Motor neuron (in vitro differentiated cells): ENCODE measurements at regions not wholly inside any gene's neighbourhood (a gene's known extent, or its start where the extent isn't known, plus 50 kb on each side); places are given as distances from the start of the nearest gene placed in this dataset.

Experiments used
- ATAC-seq, 8 experiments: fragments of 200-7000 bp; cut with Tn5 transposase; replicated peaks in 6 of 8; 2 replicates each; pipeline ENCODE4 v1.8.0; 2021; ENCODE audit warnings: mild to moderate bottlenecking in 8 of 8, moderate library complexity in 8 of 8
- H3K27ac ChIP-seq, 2 donors: fragments of 250-450 bp; sonication (Bioruptor Pico); 2 replicates each; pipeline ENCODE4 v1.9.0; 2021; ENCODE audit warnings: antibody characterized with exemption in 2 of 2, mild to moderate bottlenecking in 2 of 2, moderate library complexity in 1 of 2
- H3K4me1 ChIP-seq, 2 donors: fragments of 250-450 bp; sonication (Bioruptor Pico); replicated peaks in 1 of 2; 2 replicates each; pipeline ENCODE4 v1.6.1; 2021; ENCODE audit warnings: antibody characterized with exemption in 2 of 2, mild to moderate bottlenecking in 2 of 2, moderate library complexity in 1 of 2
- H3K4me3 ChIP-seq, 5 donors: fragments of 250-450 bp; sonication (Bioruptor Pico); 2 replicates each; pipeline ENCODE4 v1.9.0; 2021; ENCODE audit warnings: antibody characterized with exemption in 5 of 5, mild to moderate bottlenecking in 5 of 5, moderate library complexity in 4 of 5
- WGBS, 10 experiments: fragments of 450-650 bp; shearing (Covaris generic); methylation state at CpG; one replicate each; pipeline ENCODE4 v1.0.0; 2022; 5-methylcytosine and 5-hydroxymethylcytosine counted together
- in situ Hi-C, 9 experiments: fragments of 400-800 bp; cut with MboI; loops; one replicate each; pipeline ENCODE4 v1.15.0; 2021; ENCODE audit warnings: low sequenced_read_pairs in 9 of 9, low pct_unique_long_range_greater_than_20kb in 2 of 9; ENCODE audit not compliant: unreplicated experiment in 9 of 9

DNA sequence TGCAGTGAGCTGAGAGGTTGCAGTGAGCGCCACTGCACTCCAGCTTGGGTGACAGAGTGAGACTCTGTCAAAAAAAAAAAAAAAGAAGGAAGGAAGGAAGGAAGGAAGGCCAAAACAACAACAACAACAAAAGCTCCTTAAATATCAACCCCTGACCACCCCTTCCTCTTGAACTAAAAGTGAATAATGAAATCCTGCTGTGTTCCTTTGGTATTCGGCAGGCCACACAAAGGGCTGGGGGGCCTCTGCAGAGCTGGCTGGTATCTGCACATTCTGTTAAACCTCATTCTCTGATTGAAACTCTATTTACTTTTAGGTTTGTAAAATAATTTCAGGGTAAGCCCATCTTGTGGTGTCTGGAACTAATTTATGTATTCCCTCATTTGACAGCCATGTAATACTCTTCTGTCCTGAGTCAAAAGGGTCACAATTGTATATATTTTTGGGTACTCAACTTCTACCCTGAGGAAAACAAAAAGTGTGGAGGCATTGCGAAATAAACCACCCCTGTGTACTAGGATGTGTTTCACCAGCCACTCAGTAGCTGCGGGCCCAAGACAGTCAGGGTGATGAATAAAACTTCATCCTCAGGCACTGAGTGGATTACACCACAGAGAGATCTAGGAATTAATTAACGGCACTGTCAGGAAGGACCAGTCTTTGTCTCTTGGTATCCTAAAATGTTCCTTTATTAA, 446.4 kb upstream of the PFKP start:
- Histone ChIP-seq H3K27ac (no peak overlapping the region), H3K4me3 (no peak overlapping the region), H3K4me1 (peaks cover 7 to 38% of the 10 kb centered on the region in 2 donors)
- WGBS, 10 experiments: 12 to 82% (median 50%) methylated on average over 1 to 5 of the region's 5 CpGs
- in situ Hi-C loops: no loop called here
- ATAC-seq: peak in 1 of 8 experiments; percentile 34

DNA sequence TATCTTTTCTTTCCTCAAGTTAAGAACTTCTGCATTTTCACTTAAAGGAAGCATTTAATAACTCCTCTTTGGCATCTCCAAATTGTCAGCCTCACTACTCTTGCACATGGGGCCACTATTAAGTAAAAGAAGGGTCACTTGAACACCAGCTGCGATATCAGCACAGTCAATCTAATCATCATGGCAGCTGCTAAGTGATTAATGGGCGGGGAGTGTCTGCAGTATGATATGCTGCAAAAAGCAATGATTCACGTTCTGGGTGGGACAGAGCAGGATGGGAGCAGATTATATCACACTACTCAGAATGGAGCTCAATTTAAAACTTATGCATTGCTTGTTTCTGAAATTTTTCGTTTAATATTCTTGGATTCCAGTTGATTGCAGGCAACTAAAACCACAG, 447.4 kb upstream of the PFKP start:
- 0 to 80% (median 61%) methylated on average over 2 to 4 of the region's 4 CpGs; no CpG with 5 or more reads in 2 of the 10 experiments for WGBS, 10 experiments

DNA sequence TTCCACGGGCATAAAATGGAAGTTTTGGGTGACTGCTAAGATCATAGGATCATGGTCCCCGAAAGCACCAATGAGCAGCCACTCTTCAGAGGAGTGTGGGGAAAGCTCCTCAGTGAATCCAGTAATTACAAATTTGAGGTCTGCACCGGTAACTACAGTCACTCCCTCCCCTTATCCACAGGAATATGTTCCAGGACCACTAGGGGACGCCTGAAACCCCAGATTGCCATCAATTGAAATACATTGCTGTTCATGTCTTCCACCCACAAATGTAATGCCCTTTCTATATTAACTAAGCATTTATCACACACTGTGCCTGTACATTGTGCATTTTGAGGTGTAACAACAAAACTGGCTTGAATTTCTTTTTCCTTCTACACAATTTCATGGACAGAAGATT, 447.9 kb upstream of the PFKP start:
- ATAC-seq: peak; percentile 68 to 93 (median 74)
- in situ Hi-C loops: no loop called here
- 3 to 60% (median 45%) methylated on average over 1 to 4 of the region's 4 CpGs; no CpG with 5 or more reads in 2 of the 10 experiments for WGBS, 10 experiments

More for the DNA sequence above, 447.4 kb upstream of the PFKP start:
- Histone ChIP-seq H3K4me3 (no peak overlapping the region), H3K27ac (no peak overlapping the region), H3K4me1 (peaks cover 7 to 34% of the 10 kb centered on the region in 2 donors)
- peak; percentile 68 to 98 (median 94) for ATAC-seq
- in situ Hi-C loops: no loop called here

DNA sequence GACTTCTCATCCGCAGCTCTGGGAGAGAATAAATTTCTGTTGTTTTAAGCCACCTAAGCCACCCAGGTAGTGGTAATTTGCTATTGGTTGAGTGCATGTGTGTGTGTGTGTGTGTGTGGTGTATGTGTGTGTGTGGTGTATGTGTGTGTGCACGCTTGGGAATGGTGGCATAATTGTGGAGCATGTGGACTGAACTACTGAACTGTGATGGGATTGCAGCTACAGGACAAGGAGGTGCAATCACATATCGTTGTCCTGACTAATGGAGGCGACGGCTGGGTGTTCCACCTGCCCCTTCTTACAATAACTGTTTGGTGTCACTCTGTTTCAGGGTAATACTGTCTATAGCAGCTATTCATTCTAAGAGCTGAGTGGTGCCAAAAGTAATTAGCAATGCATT, 448.7 kb upstream of the PFKP start:
- no peak for ATAC-seq
- in situ Hi-C loops: no loop called here
- H3K4me1 ChIP-seq: peaks cover 7 to 28% of the 10 kb centered on the region in 2 donors
- H3K4me3 ChIP-seq: no peak overlapping the region
- no peak overlapping the region for H3K27ac ChIP-seq
- 0 to 87% (median 75%) methylated on average over 1 to 4 of the region's 5 CpGs; no CpG with 5 or more reads in 2 of the 10 experiments for WGBS, 10 experiments

More for the DNA sequence above, 447.9 kb upstream of the PFKP start:
- H3K4me3 ChIP-seq: no peak overlapping the region
- peaks cover 7 to 29% of the 10 kb centered on the region in 2 donors for H3K4me1 ChIP-seq
- H3K27ac ChIP-seq: no peak overlapping the region

DNA sequence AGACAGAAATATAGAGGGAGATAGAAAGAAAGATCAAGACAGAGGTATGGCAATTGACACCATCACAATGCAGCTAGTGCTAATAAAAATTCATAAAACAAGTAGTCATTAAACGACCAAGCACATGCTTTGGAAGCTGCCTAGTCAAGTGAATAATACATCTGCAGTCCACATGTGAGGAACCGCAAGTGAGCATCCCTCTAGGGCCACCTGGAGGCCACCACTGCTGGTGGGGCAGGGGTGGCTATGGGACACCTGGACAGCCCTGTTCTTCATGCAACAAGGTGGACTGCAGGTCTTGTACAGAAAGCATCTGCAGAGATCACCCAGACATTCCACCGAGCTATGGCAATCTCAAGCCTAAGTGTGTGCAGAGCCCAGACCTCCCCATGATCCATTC, 451.1 kb upstream of the PFKP start:
- peak in 1 of 8 experiments; percentile 55 for ATAC-seq
- no peak overlapping the region for H3K4me3 ChIP-seq
- in situ Hi-C loops: no loop called here
- WGBS, 10 experiments: 0 to 100% (median 70%) methylated on average over 1 to 3 of the region's 3 CpGs; no CpG with 5 or more reads in 4 of the 10 experiments
- H3K4me1 ChIP-seq: peaks cover 5 to 27% of the 10 kb centered on the region in 2 donors
- H3K27ac ChIP-seq: no peak overlapping the region

DNA sequence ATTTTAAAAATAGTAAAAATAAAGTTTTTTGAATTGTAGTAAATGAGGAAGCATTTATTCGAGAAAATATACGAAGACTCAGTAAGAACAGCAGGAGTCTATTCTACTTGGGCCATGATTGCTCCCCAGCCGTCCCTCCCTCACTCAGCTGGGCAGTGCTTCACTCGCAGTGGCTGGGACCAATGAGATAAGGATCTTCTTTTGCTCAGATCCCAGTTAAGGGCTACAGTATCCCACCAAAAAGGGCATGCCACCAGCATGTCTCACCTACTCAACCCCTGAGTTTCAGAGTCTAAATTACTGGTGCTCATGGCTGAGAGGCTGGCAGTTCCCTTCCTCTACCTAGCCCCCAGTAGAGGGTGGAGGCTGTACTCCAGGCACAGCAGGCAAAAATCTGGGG, 455.7 kb upstream of the PFKP start:
- peaks cover 3 to 12% of the 10 kb centered on the region in 2 donors for H3K4me1 ChIP-seq
- H3K4me3 ChIP-seq: no peak overlapping the region
- WGBS, 10 experiments: 0 to 92% (median 57%) methylated on average over 1 to 4 of the region's 4 CpGs; no CpG with 5 or more reads in 2 of the 10 experiments
- ATAC-seq: no peak
- in situ Hi-C loops: no loop called here
- no peak overlapping the region for H3K27ac ChIP-seq

DNA sequence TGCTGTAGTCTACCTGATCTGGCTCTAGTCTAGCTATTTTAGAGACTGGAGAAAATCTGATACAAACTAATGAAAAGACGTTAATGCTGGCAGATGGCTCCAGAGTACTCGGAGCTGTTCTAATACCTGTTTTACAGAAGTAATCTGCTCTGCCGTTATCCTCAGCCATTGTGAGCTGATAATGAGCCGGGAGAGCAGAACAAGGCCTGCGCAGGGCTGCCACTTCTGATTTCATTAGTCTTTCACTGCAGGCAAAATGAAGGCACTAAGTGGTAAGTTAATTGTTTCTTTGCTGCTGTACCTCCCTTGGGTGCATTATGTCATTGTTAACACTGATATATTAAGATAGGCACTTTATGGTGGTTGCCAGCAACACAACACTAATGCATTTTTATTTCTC, 456.4 kb upstream of the PFKP start:
- no peak overlapping the region for H3K4me3 ChIP-seq
- peak in 5 of 8 experiments; percentile 89 to 99 (median 98) for ATAC-seq
- peaks cover 3 to 12% of the 10 kb centered on the region in 2 donors for H3K4me1 ChIP-seq
- in situ Hi-C loops: no loop called here
- 0 to 46% (median 39%) methylated on average over 1 to 5 of the region's 5 CpGs; no CpG with 5 or more reads in 5 of the 10 experiments for WGBS, 10 experiments
- no peak overlapping the region for H3K27ac ChIP-seq

DNA sequence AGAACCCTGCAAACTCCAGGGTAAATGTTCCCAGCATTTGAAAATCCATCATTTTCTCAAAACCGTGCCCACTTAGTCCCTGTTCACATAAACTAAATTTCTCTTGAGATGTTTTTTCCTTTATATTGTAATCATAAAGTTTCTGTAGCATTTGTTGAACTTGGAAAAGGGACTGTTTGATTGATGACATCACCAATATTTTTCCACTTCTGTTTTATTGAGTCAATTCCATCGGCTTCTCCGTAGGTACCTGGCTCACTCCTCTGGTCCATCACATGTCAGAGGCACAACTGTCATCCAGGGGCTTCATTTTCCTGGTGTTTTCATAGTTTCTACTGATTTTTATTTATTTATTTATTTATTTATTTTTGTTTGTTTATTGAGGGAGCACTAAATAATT, 462.5 kb upstream of the PFKP start:
- no peaks in the 10 kb centered on the region for H3K4me1 ChIP-seq
- in situ Hi-C loops: no loop called here
- ATAC-seq: no peak
- 20 to 100% (median 87%) methylated on average over 1 to 3 of the region's 3 CpGs; no CpG with 5 or more reads in 1 of the 10 experiments for WGBS, 10 experiments
- no peak overlapping the region for H3K4me3 ChIP-seq
- no peak overlapping the region for H3K27ac ChIP-seq

DNA sequence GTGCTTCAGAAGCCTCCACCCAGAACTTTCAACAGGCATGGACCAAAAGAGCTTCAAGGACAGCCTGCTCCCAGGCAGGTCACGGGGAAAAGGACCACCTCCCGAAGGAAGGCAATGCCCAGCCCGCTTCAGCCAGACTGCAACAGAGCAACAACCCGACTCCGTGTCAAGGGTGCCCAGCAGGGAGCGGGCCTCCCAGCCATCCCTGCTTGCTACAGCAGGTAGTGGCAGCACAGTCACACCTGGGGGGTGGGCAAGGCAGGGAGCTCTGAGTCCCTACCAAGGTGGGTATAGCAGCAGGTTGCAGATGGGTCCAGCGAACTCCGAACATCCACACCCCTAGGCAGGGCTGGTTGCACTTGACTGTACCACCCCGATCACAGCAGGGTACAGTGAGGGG, 467.8 kb upstream of the PFKP start:
- WGBS, 10 experiments: 29 to 100% methylated on average over 3 of the region's 9 CpGs; no CpG with 5 or more reads in 8 of the 10 experiments
- H3K4me1 ChIP-seq: peaks cover 0 to 7% of the 10 kb centered on the region in 2 donors
- H3K4me3 ChIP-seq: no peak overlapping the region
- in situ Hi-C loops: no loop called here
- ATAC-seq: no peak
- H3K27ac ChIP-seq: no peak overlapping the region

DNA sequence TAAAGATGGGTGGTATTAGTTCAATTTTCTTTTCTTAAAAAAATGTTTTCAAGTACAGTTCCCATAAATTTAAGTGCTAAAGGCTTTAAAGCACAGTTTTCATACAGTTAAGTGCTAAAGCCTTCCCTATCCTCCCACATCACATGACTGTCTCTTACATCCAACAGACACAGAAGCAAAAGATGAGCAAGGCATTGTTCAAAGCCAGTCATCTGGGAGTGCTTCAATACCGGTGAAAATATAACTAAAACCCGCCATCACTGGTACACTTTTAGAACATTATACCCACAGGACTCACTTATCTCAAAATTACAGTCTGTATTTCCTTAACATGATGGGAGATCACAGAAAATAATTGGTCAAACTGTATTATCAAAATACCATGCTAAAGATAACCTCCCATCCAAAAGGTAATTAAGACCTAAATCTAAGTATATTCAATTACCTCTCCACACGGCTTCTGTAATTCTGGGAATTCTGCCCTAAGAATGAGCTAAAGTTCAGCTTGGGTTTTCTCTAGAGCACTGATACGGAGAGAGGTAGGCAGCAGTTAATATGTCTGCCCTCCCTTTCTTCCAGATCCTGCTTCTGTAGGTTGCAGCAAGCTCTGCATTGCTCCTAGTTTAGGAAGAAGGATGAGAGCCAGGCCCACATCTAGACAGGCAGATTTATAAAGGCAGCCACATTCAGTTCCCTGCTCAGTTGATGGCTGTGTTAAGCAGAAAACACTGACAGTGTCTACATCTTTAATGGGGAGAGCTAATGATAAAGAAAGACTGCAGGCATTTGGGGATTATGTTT, 474.8 kb upstream of the PFKP start:
- ATAC-seq: peak in 5 of 8 experiments; percentile 27 to 72 (median 68)

DNA sequence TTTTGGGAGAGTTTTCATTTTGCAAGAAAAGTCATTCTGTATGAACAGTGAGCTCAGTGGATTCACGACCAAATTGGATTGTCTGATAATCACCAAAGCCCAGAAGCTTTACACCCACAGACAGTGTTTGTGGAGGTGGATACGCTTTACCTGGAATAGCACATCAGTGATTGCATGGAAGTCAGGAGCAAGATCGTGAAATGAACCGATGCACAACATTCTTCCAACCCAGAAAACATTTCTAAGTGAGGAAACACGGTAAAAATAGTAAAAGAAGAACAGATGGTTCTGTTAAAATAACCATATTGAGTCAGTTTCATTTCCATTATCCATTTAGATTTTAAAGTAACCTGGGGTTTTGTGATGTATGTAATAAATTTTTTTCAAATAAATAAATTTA, 478.2 kb upstream of the PFKP start:
- no peak for ATAC-seq

More for the DNA sequence above, 474.8 kb upstream of the PFKP start:
- in situ Hi-C loops: no loop called here
- Histone ChIP-seq H3K4me3 (no peak overlapping the region), H3K27ac (no peak overlapping the region), H3K4me1 (peaks cover 7 to 15% of the 10 kb centered on the region in 2 donors)
- 0 to 90% (median 41%) methylated on average over 1 to 4 of the region's 4 CpGs; no CpG with 5 or more reads in 2 of the 10 experiments for WGBS, 10 experiments

DNA sequence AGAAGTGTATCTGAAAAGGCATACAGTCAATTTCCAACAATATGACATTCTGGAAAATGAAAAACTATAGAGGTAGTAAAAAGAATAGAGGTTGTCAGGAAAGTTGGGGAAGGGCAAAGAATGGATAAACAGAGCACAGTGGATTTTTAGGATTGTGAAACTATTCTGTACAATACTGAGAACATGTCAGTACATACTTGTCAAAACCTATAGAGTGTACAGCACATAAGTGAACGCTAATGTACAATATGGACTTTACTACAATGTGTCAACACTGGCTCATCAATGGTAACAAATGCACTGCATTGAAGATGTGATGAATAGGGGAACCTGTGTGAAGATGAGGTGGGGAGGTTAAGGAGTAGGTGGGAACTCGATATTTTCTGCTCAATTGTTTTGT, 483.0 kb upstream of the PFKP start:
- in situ Hi-C loops: no loop called here
- no peak for ATAC-seq
- Histone ChIP-seq H3K27ac (no peak overlapping the region), H3K4me1 (no peaks in the 10 kb centered on the region), H3K4me3 (no peak overlapping the region)
- WGBS, 10 experiments: 50 to 100% (median 88%) methylated on average over 1 to 2 of the region's 2 CpGs; no CpG with 5 or more reads in 4 of the 10 experiments

More for the DNA sequence above, 478.2 kb upstream of the PFKP start:
- in situ Hi-C loops: no loop called here
- Histone ChIP-seq H3K27ac (no peak overlapping the region), H3K4me3 (no peak overlapping the region), H3K4me1 (peaks cover 7 to 12% of the 10 kb centered on the region in 2 donors)
- 0 to 100% (median 72%) methylated on average over 1 to 5 of the region's 5 CpGs for WGBS, 10 experiments

DNA sequence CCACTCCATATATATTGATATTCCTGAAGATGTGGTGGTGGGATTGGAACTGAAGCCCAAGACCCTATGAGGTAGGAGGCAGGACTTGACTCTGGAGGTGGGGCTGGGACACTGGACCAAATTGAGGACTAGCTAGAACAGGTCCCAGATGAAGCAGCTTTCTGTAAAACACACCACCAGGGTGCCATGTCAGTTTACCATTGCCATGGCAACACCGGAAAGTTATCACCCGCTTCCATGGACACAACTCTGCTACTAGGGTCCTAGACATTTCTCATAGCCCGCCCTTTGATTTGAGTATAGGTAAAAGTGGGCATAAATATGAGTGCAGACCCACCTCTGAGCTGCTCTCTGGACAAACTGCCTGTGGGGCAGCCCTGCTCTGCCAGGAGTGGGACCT, 490.5 kb upstream of the PFKP start:
- Histone ChIP-seq H3K4me3 (no peak overlapping the region), H3K4me1 (no peaks in the 10 kb centered on the region), H3K27ac (no peak overlapping the region)
- ATAC-seq: no peak
- in situ Hi-C loops: no loop called here
- WGBS, 10 experiments: 94 to 100% (median 100%) methylated on average over 1 to 3 of the region's 3 CpGs; no CpG with 5 or more reads in 6 of the 10 experiments
